GM23338 (cell line): ENCODE measurements at regions not wholly inside any gene's neighbourhood (a gene's known extent, or its start where the extent isn't known, plus 50 kb on each side); places are given as distances from the start of the nearest gene placed in this dataset.

Experiments used
- CREB1 ChIP-seq: fragments of 250-450 bp; sonication (Bioruptor Pico); IDR thresholded peaks from 2 replicates; pipeline ENCODE4 v1.5.0; 2020; ENCODE audit warnings: low read depth, mild to moderate bottlenecking, moderate library complexity
- EZH2 ChIP-seq: fragments of 200-600 bp; sonication (generic); IDR thresholded peaks from one replicate; pipeline ENCODE4 v1.8.0; 2017; ENCODE audit warnings: antibody characterized with exemption, mild to moderate bottlenecking, low read depth; ENCODE audit not compliant: unreplicated experiment
- JUNB ChIP-seq: IDR thresholded peaks from one replicate; pipeline ENCODE4 v1.6.1; 2016; ENCODE audit warnings: antibody characterized with exemption; ENCODE audit not compliant: unreplicated experiment
- POLR2AphosphoS5 ChIP-seq: IDR thresholded peaks from 2 replicates; pipeline ENCODE4 v1.6.1; 2016; ENCODE audit warnings: antibody characterized with exemption, low read depth
- TF ChIP-seq, protein P1 (sequence below), 2 experiments: fragments of 200-600 bp in 1 of 2; sonication (generic) in 1 of 2; conservative IDR thresholded peaks; 2 replicates each; pipeline versions ENCODE4 v1.5.1 to v1.6.1; 2016 to 2017; ENCODE audit warnings: antibody characterized with exemption in 2 of 2, low read depth in 2 of 2, mild to moderate bottlenecking in 2 of 2, moderate library complexity in 1 of 2
- TF ChIP-seq, protein P2 (sequence below): IDR thresholded peaks from one replicate; pipeline ENCODE4 v1.6.1; 2018; ENCODE audit warnings: antibody characterized with exemption; ENCODE audit not compliant: unreplicated experiment
- TF ChIP-seq, protein P3 (sequence below): IDR thresholded peaks from 2 replicates; pipeline ENCODE4 v1.6.1; 2016; ENCODE audit warnings: antibody characterized with exemption

DNA sequence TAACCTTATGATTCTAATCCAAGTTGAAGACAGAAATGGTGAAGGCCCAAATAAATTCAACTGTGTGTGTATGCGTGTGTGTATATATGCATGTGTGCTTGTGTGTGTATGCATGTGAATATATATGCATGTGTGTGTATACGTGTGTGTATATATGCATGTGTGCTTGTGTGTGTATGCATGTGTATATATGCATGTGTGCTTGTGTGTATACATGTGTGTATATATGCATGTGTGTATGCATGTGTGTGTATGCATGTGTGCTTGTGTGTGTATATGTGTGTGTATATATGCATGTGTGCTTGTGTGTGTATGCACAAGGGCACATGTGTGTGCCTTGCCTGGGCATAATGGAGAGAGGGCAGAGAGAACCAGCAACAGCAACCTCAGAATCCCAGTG is 184.7 kb upstream of the PLPP4 start:
- TF ChIP-seq, protein P1, sequence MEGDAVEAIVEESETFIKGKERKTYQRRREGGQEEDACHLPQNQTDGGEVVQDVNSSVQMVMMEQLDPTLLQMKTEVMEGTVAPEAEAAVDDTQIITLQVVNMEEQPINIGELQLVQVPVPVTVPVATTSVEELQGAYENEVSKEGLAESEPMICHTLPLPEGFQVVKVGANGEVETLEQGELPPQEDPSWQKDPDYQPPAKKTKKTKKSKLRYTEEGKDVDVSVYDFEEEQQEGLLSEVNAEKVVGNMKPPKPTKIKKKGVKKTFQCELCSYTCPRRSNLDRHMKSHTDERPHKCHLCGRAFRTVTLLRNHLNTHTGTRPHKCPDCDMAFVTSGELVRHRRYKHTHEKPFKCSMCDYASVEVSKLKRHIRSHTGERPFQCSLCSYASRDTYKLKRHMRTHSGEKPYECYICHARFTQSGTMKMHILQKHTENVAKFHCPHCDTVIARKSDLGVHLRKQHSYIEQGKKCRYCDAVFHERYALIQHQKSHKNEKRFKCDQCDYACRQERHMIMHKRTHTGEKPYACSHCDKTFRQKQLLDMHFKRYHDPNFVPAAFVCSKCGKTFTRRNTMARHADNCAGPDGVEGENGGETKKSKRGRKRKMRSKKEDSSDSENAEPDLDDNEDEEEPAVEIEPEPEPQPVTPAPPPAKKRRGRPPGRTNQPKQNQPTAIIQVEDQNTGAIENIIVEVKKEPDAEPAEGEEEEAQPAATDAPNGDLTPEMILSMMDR (conservative IDR thresholded peaks at IDR 0.05; ENCODE audit: low read depth in 2 of 2) = no peak
- TF ChIP-seq POLR2AphosphoS5 = no peak
- TF ChIP-seq CREB1 (CRISPR knock-in tag) = no peak
- TF ChIP-seq, protein P2, sequence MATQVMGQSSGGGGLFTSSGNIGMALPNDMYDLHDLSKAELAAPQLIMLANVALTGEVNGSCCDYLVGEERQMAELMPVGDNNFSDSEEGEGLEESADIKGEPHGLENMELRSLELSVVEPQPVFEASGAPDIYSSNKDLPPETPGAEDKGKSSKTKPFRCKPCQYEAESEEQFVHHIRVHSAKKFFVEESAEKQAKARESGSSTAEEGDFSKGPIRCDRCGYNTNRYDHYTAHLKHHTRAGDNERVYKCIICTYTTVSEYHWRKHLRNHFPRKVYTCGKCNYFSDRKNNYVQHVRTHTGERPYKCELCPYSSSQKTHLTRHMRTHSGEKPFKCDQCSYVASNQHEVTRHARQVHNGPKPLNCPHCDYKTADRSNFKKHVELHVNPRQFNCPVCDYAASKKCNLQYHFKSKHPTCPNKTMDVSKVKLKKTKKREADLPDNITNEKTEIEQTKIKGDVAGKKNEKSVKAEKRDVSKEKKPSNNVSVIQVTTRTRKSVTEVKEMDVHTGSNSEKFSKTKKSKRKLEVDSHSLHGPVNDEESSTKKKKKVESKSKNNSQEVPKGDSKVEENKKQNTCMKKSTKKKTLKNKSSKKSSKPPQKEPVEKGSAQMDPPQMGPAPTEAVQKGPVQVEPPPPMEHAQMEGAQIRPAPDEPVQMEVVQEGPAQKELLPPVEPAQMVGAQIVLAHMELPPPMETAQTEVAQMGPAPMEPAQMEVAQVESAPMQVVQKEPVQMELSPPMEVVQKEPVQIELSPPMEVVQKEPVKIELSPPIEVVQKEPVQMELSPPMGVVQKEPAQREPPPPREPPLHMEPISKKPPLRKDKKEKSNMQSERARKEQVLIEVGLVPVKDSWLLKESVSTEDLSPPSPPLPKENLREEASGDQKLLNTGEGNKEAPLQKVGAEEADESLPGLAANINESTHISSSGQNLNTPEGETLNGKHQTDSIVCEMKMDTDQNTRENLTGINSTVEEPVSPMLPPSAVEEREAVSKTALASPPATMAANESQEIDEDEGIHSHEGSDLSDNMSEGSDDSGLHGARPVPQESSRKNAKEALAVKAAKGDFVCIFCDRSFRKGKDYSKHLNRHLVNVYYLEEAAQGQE = no peak
- no peak for TF ChIP-seq EZH2
- TF ChIP-seq, protein P3, sequence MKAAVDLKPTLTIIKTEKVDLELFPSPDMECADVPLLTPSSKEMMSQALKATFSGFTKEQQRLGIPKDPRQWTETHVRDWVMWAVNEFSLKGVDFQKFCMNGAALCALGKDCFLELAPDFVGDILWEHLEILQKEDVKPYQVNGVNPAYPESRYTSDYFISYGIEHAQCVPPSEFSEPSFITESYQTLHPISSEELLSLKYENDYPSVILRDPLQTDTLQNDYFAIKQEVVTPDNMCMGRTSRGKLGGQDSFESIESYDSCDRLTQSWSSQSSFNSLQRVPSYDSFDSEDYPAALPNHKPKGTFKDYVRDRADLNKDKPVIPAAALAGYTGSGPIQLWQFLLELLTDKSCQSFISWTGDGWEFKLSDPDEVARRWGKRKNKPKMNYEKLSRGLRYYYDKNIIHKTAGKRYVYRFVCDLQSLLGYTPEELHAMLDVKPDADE = no peak
- no peak for TF ChIP-seq JUNB
